ENCODE measurements at regions not wholly inside any gene's neighbourhood (a gene's known extent, or its start where the extent isn't known, plus 50 kb on each side); places are given as distances from the start of the nearest gene placed in this dataset.

DNA sequence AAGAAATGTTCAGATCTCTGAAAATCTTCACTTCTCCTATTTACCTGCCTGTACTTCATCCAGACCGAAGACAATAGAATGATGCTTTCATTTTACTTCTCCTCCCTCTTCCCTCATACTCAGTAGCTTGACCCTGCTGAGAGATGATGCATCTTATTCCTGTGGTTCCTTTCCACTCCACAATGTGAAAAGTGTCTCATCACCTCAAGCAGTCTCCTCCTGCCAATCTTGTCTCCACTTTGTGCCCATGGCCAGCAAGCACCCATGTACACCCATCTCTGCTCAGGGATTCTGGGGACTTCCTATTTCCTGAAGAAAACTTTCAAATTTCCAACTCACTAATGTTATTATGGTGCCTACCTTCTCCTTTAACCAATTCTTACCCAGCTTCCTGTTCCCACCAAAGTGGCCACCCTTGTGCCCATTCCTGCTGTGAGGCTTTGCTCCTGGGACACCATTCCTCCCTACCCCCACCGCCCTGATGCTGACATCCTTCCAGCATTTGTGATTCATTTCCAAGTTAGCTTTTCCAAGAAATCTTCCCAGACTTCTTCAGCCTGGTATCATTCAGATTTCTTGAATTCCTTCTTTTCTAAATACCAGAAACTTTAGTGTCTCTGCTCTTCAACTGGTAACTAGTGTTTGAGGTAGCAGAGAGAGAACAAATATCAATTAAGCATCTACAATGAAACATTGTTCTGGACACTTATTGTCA, 212.5 kb downstream of the POSTN start:
- no peaks in the 10 kb centered on the region for H3F3A ChIP-seq (ENCODE audit: insufficient read depth, low read length)
- TF ChIP-seq EZH2 (IDR thresholded peaks at IDR 0.05; ENCODE audit: borderline replicate concordance, low read length) (no peak), CTCF (IDR thresholded peaks at IDR 0.05; ENCODE audit: low read length) (no peak)
- H3K4me2 ChIP-seq (ENCODE audit: low read length), result no peak overlapping the region
- H3K9ac ChIP-seq (ENCODE audit: low read length), result no peak overlapping the region
- no peak overlapping the region for H3K27ac ChIP-seq (ENCODE audit: low read depth, low read length, poor library complexity, severe bottlenecking)
- no peaks in the 10 kb centered on the region for H3K27me3 ChIP-seq (ENCODE audit: insufficient read depth, low read length)
- no peaks in the 10 kb centered on the region for H3K79me2 ChIP-seq (ENCODE audit: insufficient read depth, low read length)
- H3K36me3 ChIP-seq (ENCODE audit: insufficient read depth, low read length), result no peaks in the 10 kb centered on the region
- H3K9me3 ChIP-seq (ENCODE audit: low read length), result no peaks in the 10 kb centered on the region
- H2AFZ ChIP-seq (ENCODE audit: low read length), result no peak overlapping the region
- no peaks in the 10 kb centered on the region for H3K9me2 ChIP-seq (ENCODE audit: low read depth, low read length)
- H3K4me3 ChIP-seq (ENCODE audit: low read depth, low read length, poor library complexity, severe bottlenecking), result no peak overlapping the region
- H4K20me1 ChIP-seq (ENCODE audit: insufficient read depth, low read length), result no peaks in the 10 kb centered on the region
- H3K4me1 ChIP-seq (ENCODE audit: insufficient read depth, low read length, severe bottlenecking), result no peaks in the 10 kb centered on the region

GRCh38 chr13:37385248-37385647, 213.3 kb downstream of the POSTN start:
- H3K4me3 ChIP-seq (ENCODE audit: low read depth, low read length, poor library complexity, severe bottlenecking), result no peak overlapping the region
- no peaks in the 10 kb centered on the region for H4K20me1 ChIP-seq (ENCODE audit: insufficient read depth, low read length)
- no peaks in the 10 kb centered on the region for H3K36me3 ChIP-seq (ENCODE audit: insufficient read depth, low read length)
- H3K9ac ChIP-seq (ENCODE audit: low read length), result no peak overlapping the region
- H2AFZ ChIP-seq (ENCODE audit: low read length), result no peak overlapping the region
- no peaks in the 10 kb centered on the region for H3K4me1 ChIP-seq (ENCODE audit: insufficient read depth, low read length, severe bottlenecking)
- H3K4me2 ChIP-seq (ENCODE audit: low read length), result no peak overlapping the region
- H3F3A ChIP-seq (ENCODE audit: insufficient read depth, low read length), result no peaks in the 10 kb centered on the region
- H3K27ac ChIP-seq (ENCODE audit: low read depth, low read length, poor library complexity, severe bottlenecking), result no peak overlapping the region
- H3K79me2 ChIP-seq (ENCODE audit: insufficient read depth, low read length), result no peaks in the 10 kb centered on the region
- H3K27me3 ChIP-seq (ENCODE audit: insufficient read depth, low read length), result no peaks in the 10 kb centered on the region
- H3K9me2 ChIP-seq (ENCODE audit: low read depth, low read length), result no peaks in the 10 kb centered on the region
- TF ChIP-seq EZH2 (IDR thresholded peaks at IDR 0.05; ENCODE audit: borderline replicate concordance, low read length) (no peak), CTCF (IDR thresholded peaks at IDR 0.05; ENCODE audit: low read length) (no peak)
- H3K9me3 ChIP-seq (ENCODE audit: low read length), result no peaks in the 10 kb centered on the region

- Histone ChIP-seq H3K36me3 (ENCODE audit: insufficient read depth, low read length) (no peaks in the 10 kb centered on the region), H3K79me2 (ENCODE audit: insufficient read depth, low read length) (no peaks in the 10 kb centered on the region), H3K4me1 (ENCODE audit: insufficient read depth, low read length, severe bottlenecking) (no peaks in the 10 kb centered on the region), H3F3A (ENCODE audit: insufficient read depth, low read length) (no peaks in the 10 kb centered on the region), H3K9me2 (ENCODE audit: low read depth, low read length) (no peaks in the 10 kb centered on the region), H3K27ac (ENCODE audit: low read depth, low read length, poor library complexity, severe bottlenecking) (no peak overlapping the region), H4K20me1 (ENCODE audit: insufficient read depth, low read length) (no peaks in the 10 kb centered on the region), H3K27me3 (ENCODE audit: insufficient read depth, low read length) (no peaks in the 10 kb centered on the region), H3K9ac (ENCODE audit: low read length) (no peak overlapping the region), H3K9me3 (ENCODE audit: low read length) (no peaks in the 10 kb centered on the region), H2AFZ (ENCODE audit: low read length) (no peak overlapping the region), H3K4me3 (ENCODE audit: low read depth, low read length, poor library complexity, severe bottlenecking) (no peak overlapping the region), H3K4me2 (ENCODE audit: low read length) (no peak overlapping the region)
- no peak for TF ChIP-seq EZH2 (IDR thresholded peaks at IDR 0.05; ENCODE audit: borderline replicate concordance, low read length)
Observed at GRCh38 chr13:37383856-37384370, 214.7 kb downstream of the POSTN start.

GRCh38 chr13:37383046-37383445, 215.5 kb downstream of the POSTN start:
- Histone ChIP-seq H3K9ac (ENCODE audit: low read length) (no peak overlapping the region), H2AFZ (ENCODE audit: low read length) (no peak overlapping the region), H3K9me3 (ENCODE audit: low read length) (no peaks in the 10 kb centered on the region), H3K4me3 (ENCODE audit: low read depth, low read length, poor library complexity, severe bottlenecking) (no peak overlapping the region), H3K79me2 (ENCODE audit: insufficient read depth, low read length) (no peaks in the 10 kb centered on the region), H3K36me3 (ENCODE audit: insufficient read depth, low read length) (no peaks in the 10 kb centered on the region), H3K4me1 (ENCODE audit: insufficient read depth, low read length, severe bottlenecking) (no peaks in the 10 kb centered on the region), H3K27me3 (ENCODE audit: insufficient read depth, low read length) (no peaks in the 10 kb centered on the region), H3K27ac (ENCODE audit: low read depth, low read length, poor library complexity, severe bottlenecking) (no peak overlapping the region), H3K9me2 (ENCODE audit: low read depth, low read length) (no peaks in the 10 kb centered on the region), H4K20me1 (ENCODE audit: insufficient read depth, low read length) (no peaks in the 10 kb centered on the region), H3F3A (ENCODE audit: insufficient read depth, low read length) (no peaks in the 10 kb centered on the region), H3K4me2 (ENCODE audit: low read length) (no peak overlapping the region)
- TF ChIP-seq EZH2 (IDR thresholded peaks at IDR 0.05; ENCODE audit: borderline replicate concordance, low read length) (no peak), CTCF (IDR thresholded peaks at IDR 0.05; ENCODE audit: low read length) (no peak)
